Bronchial epithelial cell (primary cell): ENCODE measurements at regions not wholly inside any gene's neighbourhood (a gene's known extent, or its start where the extent isn't known, plus 50 kb on each side); places are given as distances from the start of the nearest gene placed in this dataset.
A peak's percentile ranks its signal among the peaks of the same experiment; 100 is the strongest.

Source experiments
- DNase-seq: peaks from one replicate; pipeline ENCODE4 v3.0.0-alpha.2; 2010; ENCODE audit warnings: low read depth
- FAIRE-seq: peaks from 2 replicates; lab custom pipeline; 2011; peaks lifted over from hg19 to GRCh38; lab: Jason Lieb, UNC
- H3K27me3 ChIP-seq: 2 replicates; pipeline ENCODE4 v1.5.1; 2011; ENCODE audit warnings: low read length; ENCODE audit not compliant: control insufficient read depth, insufficient read depth
- H3K36me3 ChIP-seq: 2 replicates; pipeline ENCODE4 v1.5.1; 2011; ENCODE audit warnings: low read length; ENCODE audit not compliant: control insufficient read depth, insufficient read depth
- H3K4me3 ChIP-seq: 2 replicates; pipeline ENCODE4 v1.5.1; 2011; ENCODE audit warnings: mild to moderate bottlenecking, low read depth, low read length, control low read depth
- TF ChIP-seq, protein P1 (sequence below): IDR thresholded peaks from 2 replicates; pipeline ENCODE4 v1.5.1; 2011; ENCODE audit warnings: mild to moderate bottlenecking, moderate library complexity, low read length, control low read depth, inconsistent platforms; ENCODE audit not compliant: insufficient read depth, severe bottlenecking

DNA sequence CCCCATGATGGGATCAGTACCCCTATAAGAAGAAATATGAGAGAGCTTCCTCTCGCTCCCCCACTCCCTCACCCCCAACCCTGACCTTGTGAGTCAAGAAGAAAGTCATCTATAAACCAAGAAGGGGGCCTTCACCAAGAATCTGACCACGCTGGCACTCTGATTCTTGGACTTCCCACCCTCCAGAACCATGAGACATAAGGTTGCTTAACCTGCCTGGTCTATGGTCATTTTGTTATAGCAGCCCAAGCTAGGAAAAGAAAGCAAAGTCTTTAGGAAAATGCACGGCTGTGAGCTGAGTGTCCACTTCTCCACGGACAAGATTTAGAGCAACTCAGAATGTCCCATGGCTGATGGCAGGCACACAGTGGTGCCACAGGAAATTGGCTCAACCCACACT is 333.5 kb downstream of the SOX9 start:
- no peak for DNase-seq
- no peaks in the 10 kb centered on the region for H3K27me3 ChIP-seq
- no peak for FAIRE-seq
- TF ChIP-seq, protein P1, sequence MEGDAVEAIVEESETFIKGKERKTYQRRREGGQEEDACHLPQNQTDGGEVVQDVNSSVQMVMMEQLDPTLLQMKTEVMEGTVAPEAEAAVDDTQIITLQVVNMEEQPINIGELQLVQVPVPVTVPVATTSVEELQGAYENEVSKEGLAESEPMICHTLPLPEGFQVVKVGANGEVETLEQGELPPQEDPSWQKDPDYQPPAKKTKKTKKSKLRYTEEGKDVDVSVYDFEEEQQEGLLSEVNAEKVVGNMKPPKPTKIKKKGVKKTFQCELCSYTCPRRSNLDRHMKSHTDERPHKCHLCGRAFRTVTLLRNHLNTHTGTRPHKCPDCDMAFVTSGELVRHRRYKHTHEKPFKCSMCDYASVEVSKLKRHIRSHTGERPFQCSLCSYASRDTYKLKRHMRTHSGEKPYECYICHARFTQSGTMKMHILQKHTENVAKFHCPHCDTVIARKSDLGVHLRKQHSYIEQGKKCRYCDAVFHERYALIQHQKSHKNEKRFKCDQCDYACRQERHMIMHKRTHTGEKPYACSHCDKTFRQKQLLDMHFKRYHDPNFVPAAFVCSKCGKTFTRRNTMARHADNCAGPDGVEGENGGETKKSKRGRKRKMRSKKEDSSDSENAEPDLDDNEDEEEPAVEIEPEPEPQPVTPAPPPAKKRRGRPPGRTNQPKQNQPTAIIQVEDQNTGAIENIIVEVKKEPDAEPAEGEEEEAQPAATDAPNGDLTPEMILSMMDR, result no peak
- no peak overlapping the region for H3K4me3 ChIP-seq
- H3K36me3 ChIP-seq, result no peaks in the 10 kb centered on the region

DNA sequence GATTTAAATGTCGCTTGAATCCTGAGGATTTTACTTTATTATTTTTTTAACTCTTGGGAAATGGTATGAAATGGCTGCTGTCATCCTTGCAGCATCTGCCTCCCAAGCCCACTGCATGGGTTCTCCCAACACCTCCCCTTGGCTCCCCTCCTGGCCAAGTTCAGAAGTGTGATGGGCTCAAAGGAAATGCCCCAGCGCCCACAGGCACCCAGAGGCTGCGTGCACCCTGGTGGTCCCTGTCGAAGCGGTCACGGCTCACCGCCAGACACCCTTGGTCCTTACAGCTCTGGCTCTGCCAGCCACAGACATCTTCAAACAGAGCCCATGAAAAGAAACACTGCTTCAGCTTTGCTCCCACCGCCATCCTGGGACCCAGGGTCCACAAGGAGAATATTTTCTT is 334.7 kb downstream of the SOX9 start:
- Histone ChIP-seq H3K27me3 (no peaks in the 10 kb centered on the region), H3K36me3 (no peaks in the 10 kb centered on the region), H3K4me3 (no peak overlapping the region)
- DNase-seq (no peak), FAIRE-seq (no peak)
- TF ChIP-seq, protein P1, result no peak

DNA sequence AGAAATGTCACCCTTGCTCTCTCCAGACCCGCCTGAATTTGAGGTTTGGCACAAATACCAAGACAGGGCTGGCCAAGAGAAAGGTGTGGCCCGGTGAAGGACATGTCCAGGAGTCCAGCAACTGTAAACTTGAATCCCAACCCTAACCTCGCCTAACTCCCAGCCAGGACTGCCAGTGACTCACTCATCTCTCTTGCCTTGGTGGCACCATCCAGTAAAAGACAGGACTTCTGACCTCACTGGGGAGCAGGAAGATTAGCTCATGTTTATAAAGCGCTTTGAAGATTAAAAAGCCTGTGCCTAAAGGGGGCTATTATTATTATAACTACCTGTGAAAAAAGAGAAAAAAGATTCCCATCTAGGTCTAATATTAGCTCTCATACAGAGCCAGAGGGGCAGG is 335.3 kb downstream of the SOX9 start:
- FAIRE-seq (no peak), DNase-seq (peak; percentile 51)
- Histone ChIP-seq H3K36me3 (no peaks in the 10 kb centered on the region), H3K4me3 (no peak overlapping the region), H3K27me3 (no peaks in the 10 kb centered on the region)
- TF ChIP-seq, protein P1, result no peak

DNA sequence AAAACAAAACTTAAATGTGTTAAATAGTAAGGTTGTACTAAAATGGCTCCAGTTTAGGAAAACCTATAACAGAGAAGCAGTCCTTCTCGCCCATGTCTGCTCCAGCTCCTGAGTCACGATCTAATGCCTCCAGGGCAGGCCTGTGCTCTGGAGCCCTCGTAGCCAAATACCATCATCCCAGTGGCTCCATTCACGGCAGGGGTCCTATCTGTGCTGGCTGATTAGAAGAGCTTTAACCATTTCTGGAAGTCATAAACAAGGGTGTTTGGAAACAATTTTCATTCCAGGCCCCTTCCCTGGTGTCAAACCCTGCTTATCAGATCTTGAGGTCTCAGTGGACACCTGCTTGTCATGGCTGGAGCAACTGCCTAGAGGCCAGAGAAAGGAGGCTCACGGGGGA is 336.9 kb downstream of the SOX9 start:
- no peaks in the 10 kb centered on the region for H3K27me3 ChIP-seq
- DNase-seq (no peak), FAIRE-seq (no peak)
- no peaks in the 10 kb centered on the region for H3K36me3 ChIP-seq
- TF ChIP-seq, protein P1, result no peak
- no peak overlapping the region for H3K4me3 ChIP-seq

DNA sequence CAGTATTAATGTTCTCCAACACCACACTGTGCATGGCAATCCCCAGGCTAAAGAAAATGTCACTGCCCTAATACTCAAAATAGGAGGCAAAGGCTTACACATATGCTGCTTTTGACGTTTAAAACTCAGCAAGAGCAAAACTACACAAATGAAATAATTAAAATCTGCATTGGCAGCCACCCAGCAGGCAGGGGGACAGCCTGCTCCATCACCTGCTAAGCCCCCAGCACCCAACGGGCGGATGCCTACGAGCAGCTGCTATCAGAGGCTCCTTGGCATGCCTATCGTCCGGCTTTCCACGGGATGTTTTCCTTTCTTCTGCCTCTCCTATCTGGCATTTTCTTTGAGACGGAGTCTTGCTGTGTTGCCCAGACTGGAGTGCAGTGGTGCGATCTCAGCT is 337.5 kb downstream of the SOX9 start:
- FAIRE-seq, result no peak
- no peak for DNase-seq
- H3K27me3 ChIP-seq, result no peaks in the 10 kb centered on the region
- H3K36me3 ChIP-seq, result no peaks in the 10 kb centered on the region
- H3K4me3 ChIP-seq, result no peak overlapping the region
- TF ChIP-seq, protein P1, result no peak

DNA sequence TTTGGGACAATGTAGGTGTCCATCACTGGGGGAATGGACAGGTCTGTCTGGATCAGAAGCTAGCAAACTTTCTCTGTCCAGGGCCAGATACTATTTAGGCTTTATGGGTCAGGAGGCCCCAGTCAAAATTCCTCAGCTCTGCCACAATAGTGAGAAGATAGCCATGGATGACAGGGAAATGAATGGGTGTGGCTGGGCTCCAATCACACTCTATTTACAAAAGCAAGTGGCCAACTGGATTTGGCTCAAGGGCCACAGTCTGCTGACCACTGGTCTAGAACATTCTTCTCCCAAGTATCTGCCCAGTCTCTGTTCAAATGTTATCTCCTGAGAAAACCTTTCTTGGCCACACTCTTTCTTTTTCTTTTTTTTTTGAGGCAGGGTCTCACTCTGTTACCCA is 339.9 kb downstream of the SOX9 start:
- no peaks in the 10 kb centered on the region for H3K36me3 ChIP-seq
- no peak for FAIRE-seq
- DNase-seq, result no peak
- H3K27me3 ChIP-seq, result no peaks in the 10 kb centered on the region
- TF ChIP-seq, protein P1, result no peak
- no peak overlapping the region for H3K4me3 ChIP-seq
